Esophagus muscularis mucosa (tissue), 4 donors: ENCODE measurements at regions not wholly inside any gene's neighbourhood (a gene's known extent, or its start where the extent isn't known, plus 50 kb on each side); places are given as distances from the start of the nearest gene placed in this dataset.

Experiments used
- EP300 ChIP-seq: sonication (generic); formaldehyde crosslinking; IDR thresholded peaks from one replicate; pipeline ENCODE4 v1.6.1; 2017; ENCODE audit warnings: antibody characterized with exemption
- POLR2A ChIP-seq: fragments of 450-650 bp; IDR thresholded peaks from one replicate; pipeline ENCODE4 v1.6.1; 2017; ENCODE audit warnings: antibody characterized with exemption, moderate library complexity, mild to moderate bottlenecking, low read depth
- TF ChIP-seq, protein P1 (sequence below), 3 experiments: fragments of 200-600 bp in 2 of 3; fragments of 450-650 bp in 1 of 3; sonication (generic) in 2 of 3; IDR thresholded peaks; one replicate each; pipeline ENCODE4 v1.5.1; 2017 to 2019; ENCODE audit warnings: antibody characterized with exemption in 3 of 3, mild to moderate bottlenecking in 2 of 3, moderate library complexity in 1 of 3

DNA sequence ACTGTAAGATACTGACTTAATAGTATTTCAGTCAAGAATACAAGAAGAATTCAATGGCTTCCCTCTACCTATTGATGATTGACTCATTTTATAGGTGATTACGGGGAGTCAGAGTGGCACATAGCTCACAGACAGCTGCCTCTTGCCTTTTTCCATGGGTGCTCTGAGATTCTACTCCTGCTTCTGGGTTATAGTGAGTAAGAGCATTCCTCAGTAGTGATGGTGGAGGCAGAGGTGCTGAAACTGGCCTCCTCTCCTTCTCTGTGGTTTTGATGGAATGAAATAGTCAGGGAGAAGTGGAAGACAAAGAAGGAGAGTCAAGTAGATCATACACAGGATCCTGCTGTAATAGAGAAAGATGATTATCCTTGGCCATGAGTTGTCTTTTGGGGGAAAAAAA, 438.2 kb upstream of the FAR2 start:
- TF ChIP-seq, protein P1, sequence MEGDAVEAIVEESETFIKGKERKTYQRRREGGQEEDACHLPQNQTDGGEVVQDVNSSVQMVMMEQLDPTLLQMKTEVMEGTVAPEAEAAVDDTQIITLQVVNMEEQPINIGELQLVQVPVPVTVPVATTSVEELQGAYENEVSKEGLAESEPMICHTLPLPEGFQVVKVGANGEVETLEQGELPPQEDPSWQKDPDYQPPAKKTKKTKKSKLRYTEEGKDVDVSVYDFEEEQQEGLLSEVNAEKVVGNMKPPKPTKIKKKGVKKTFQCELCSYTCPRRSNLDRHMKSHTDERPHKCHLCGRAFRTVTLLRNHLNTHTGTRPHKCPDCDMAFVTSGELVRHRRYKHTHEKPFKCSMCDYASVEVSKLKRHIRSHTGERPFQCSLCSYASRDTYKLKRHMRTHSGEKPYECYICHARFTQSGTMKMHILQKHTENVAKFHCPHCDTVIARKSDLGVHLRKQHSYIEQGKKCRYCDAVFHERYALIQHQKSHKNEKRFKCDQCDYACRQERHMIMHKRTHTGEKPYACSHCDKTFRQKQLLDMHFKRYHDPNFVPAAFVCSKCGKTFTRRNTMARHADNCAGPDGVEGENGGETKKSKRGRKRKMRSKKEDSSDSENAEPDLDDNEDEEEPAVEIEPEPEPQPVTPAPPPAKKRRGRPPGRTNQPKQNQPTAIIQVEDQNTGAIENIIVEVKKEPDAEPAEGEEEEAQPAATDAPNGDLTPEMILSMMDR (IDR thresholded peaks at IDR 0.05), result no peak
- no peak for TF ChIP-seq EP300
- no peak for TF ChIP-seq POLR2A
